GM06990 (cell line): ENCODE measurements at regions not wholly inside any gene's neighbourhood (a gene's known extent, or its start where the extent isn't known, plus 50 kb on each side); places are given as distances from the start of the nearest gene placed in this dataset.
"Not testable (repeated sequence)": the region's sequence is repeated elsewhere in the genome, so short reads cannot be mapped to it uniquely, and the experiment has no call there.

Source experiments
- DNase-seq: peaks from one replicate; pipeline ENCODE4 v3.0.0-alpha.2; 2011; ENCODE audit not compliant: insufficient read length; ENCODE audit errors: extremely low read depth
- H3K27me3 ChIP-seq: replicated peaks from 2 replicates; pipeline ENCODE4 v1.6.0; 2011; ENCODE audit warnings: low read length; ENCODE audit not compliant: control insufficient read depth, insufficient read depth
- H3K36me3 ChIP-seq: 2 replicates; pipeline ENCODE4 v1.5.1; 2011; ENCODE audit warnings: low read length; ENCODE audit not compliant: control insufficient read depth, insufficient read depth
- H3K4me3 ChIP-seq: replicated peaks from 2 replicates; pipeline ENCODE4 v1.5.1; 2011; ENCODE audit warnings: low read depth, mild to moderate bottlenecking, control low read depth, low read length
- TF ChIP-seq, protein P1 (sequence below): IDR thresholded peaks from 2 replicates; pipeline ENCODE4 v1.5.1; 2011; ENCODE audit warnings: low read length, control low read depth, mild to moderate bottlenecking, inconsistent platforms; ENCODE audit not compliant: insufficient read depth, poor library complexity, severe bottlenecking

DNA sequence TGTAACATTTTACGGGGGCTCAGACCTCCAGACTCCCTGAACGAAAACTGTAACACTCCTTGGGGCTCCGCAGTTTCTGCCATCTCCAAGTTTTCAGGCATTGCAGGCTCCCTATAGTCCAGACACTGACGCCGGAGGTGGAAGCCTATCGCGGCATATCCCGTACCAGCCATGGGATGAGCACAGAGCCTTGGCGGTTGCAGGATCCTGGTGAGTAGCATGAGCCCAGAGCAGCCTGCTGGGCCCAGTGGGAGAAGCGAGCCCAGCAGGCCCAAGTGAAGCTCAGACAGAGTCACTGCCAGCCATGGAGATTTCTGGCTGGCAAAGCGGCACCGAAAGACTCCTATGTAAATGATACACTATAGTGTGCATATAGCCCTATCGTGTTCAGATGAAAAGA lies 446.8 kb downstream of the COL11A1 start:
- Histone ChIP-seq H3K36me3 (no peaks in the 10 kb centered on the region), H3K4me3 (no peak overlapping the region), H3K27me3 (no peaks in the 10 kb centered on the region)
- DNase-seq: no peak
- TF ChIP-seq, protein P1, sequence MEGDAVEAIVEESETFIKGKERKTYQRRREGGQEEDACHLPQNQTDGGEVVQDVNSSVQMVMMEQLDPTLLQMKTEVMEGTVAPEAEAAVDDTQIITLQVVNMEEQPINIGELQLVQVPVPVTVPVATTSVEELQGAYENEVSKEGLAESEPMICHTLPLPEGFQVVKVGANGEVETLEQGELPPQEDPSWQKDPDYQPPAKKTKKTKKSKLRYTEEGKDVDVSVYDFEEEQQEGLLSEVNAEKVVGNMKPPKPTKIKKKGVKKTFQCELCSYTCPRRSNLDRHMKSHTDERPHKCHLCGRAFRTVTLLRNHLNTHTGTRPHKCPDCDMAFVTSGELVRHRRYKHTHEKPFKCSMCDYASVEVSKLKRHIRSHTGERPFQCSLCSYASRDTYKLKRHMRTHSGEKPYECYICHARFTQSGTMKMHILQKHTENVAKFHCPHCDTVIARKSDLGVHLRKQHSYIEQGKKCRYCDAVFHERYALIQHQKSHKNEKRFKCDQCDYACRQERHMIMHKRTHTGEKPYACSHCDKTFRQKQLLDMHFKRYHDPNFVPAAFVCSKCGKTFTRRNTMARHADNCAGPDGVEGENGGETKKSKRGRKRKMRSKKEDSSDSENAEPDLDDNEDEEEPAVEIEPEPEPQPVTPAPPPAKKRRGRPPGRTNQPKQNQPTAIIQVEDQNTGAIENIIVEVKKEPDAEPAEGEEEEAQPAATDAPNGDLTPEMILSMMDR: no peak

DNA sequence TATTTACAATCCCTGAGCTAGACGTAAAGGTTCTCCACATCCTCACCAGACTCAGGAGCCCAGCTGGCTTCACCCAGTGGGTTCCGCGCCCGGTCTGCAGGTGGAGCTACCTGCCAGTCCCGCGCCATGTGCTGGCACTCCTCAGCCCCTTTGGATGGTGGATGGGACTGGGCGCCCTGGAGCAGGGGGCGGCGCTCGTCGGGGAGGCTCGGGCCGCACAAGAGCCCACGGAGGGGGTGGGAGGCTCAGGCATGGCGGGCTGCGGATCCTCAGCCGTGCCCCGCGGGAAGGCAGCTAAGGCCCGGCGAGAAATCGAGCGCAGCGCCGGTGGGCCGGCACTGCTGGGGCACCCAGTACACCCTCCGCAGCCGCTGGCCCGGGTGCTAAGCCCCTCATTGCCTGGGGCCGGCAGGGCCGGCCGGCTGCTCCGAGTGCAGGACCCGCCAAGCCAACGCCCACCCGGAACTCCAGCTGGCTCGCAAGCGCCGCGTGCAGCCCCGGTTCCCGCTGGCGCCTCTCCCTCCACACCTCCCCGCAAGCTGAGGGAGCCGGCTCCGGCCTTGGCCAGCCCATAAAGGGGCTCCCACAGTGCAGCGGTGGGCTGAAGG lies 448.3 kb downstream of the COL11A1 start:
- H3K27me3 ChIP-seq: not testable (repeated sequence)

DNA sequence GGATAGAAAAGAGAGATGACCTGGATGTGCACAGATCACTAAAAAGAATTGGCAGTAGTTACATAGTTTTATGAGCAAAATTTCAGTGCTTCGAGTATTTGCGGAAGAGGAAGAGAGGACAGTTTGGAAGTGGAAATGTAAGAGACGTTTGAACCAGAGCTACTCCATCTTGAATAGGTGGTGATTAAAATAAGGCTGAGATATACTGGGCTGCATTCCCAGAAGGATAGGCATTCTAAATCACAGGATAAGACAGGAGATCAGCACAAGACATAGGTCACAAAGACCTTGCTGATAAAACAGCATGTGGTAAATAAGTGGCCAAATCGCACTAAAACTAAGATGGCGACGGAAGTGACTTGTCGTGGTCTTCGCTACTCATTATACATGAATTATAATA lies 453.3 kb downstream of the COL11A1 start:
- H3K27me3 ChIP-seq: no peaks in the 10 kb centered on the region
- no peaks in the 10 kb centered on the region for H3K36me3 ChIP-seq
- no peak overlapping the region for H3K4me3 ChIP-seq
- TF ChIP-seq, protein P1: no peak
- no peak for DNase-seq

More for the DNA sequence above, 448.3 kb downstream of the COL11A1 start:
- H3K36me3 ChIP-seq, H3K4me3 ChIP-seq, DNase-seq: not testable (repeated sequence)

DNA sequence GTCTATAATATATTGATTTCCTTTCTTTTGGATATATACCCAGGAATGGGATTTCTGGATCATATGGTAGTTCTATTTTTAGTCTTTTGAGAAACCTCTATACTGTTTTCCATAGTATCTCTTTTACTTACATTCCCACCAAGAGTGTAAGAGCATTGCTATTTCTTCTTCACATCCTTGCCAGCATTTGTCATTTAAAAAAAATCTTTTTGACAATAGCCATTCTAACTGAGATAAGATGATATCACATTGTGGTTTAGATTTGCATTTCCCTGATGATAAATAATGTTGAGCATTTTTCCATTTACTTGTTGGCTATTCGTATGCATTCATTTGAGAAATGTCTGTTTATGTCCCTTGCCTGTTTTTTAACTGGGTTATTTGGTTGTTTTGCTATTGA lies 467.4 kb downstream of the COL11A1 start:
- TF ChIP-seq, protein P1: no peak
- no peaks in the 10 kb centered on the region for H3K27me3 ChIP-seq
- H3K36me3 ChIP-seq: no peaks in the 10 kb centered on the region
- DNase-seq: no peak
- H3K4me3 ChIP-seq: no peak overlapping the region

DNA sequence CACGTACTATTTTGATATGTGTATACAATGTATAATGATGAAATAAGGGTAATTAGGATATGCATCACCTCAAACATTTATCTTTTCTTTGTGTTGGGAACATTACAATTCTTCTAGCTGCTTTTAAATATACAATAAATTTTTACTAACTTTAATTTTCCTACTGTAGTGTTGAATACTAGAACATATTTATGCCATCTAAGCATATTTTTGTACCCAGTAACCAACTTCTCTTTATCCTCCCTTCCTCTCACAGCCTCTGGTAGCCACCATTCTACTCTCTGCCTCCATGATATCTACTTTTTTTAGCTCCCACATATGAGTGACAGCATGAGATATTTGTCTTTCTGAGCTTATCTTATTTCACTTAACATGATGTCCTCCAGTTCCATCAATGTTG lies 468.0 kb downstream of the COL11A1 start:
- H3K27me3 ChIP-seq: no peaks in the 10 kb centered on the region
- H3K36me3 ChIP-seq: no peaks in the 10 kb centered on the region
- no peak overlapping the region for H3K4me3 ChIP-seq
- TF ChIP-seq, protein P1: no peak
- DNase-seq: no peak

DNA sequence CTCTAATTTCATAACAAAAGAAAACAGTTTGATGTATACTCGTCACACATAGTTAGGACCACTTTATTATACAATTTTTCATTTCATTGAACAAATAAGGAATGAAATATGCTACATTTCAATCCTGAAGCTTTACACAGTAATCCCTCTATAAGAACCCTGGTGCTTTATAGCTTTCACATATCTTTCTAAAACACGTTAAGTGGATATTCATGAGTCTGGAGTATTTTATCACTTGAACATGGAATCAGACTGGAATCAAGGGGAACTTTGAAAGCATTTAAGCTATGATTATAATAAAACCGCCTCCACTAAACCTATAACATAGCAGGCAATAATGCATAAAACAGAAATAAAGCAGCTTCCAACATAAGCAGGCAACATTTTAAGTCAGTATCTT lies 476.6 kb downstream of the COL11A1 start:
- DNase-seq: no peak

More for the DNA sequence above, 476.6 kb downstream of the COL11A1 start:
- TF ChIP-seq, protein P1: no peak
- Histone ChIP-seq H3K36me3 (no peaks in the 10 kb centered on the region), H3K27me3 (no peaks in the 10 kb centered on the region), H3K4me3 (no peak overlapping the region)
